Nephron (organoid): ENCODE measurements at regions not wholly inside any gene's neighbourhood (a gene's known extent, or its start where the extent isn't known, plus 50 kb on each side); places are given as distances from the start of the nearest gene placed in this dataset.

ENCODE experiments used
- H3K27ac Mint-ChIP-seq, 3 experiments: 2 replicates each; pipeline ENCODE4 v1.8.0; 2020; ENCODE audit warnings: mixed read lengths in 3 of 3, mild to moderate bottlenecking in 2 of 3, moderate library complexity in 1 of 3
- H3K27me3 Mint-ChIP-seq: 2 replicates; pipeline ENCODE4 v1.8.0; 2021; ENCODE audit warnings: low read depth, mild to moderate bottlenecking, moderate library complexity, mixed read lengths
- H3K36me3 Mint-ChIP-seq: 2 replicates; pipeline ENCODE4 v1.8.0; 2020; ENCODE audit warnings: low read depth, mixed read lengths
- H3K4me1 Mint-ChIP-seq: 2 replicates; pipeline ENCODE4 v1.8.0; 2020; ENCODE audit warnings: mixed read lengths
- H3K4me3 Mint-ChIP-seq, 3 experiments: 2 replicates each; pipeline ENCODE4 v1.8.0; 2020; ENCODE audit warnings: mild to moderate bottlenecking in 3 of 3, mixed read lengths in 3 of 3, moderate library complexity in 2 of 3
- H3K9me3 Mint-ChIP-seq: 2 replicates; pipeline ENCODE4 v1.8.0; 2020; ENCODE audit warnings: mixed read lengths
- CTCF ChIP-seq, 3 experiments: fragments of 200-600 bp; sonication (generic); IDR thresholded peaks; one replicate each; pipeline ENCODE4 v1.5.0; 2021; ENCODE audit warnings: antibody characterized with exemption in 3 of 3; ENCODE audit not compliant: unreplicated experiment in 3 of 3

GRCh38 chr17:51487947-51488346, 227.6 kb downstream of the UTP18 start:
- no peak overlapping the region for H3K4me3 Mint-ChIP-seq
- peaks cover 8% of the 10 kb centered on the region for H3K9me3 Mint-ChIP-seq
- no peak overlapping the region for H3K27ac Mint-ChIP-seq
- no peaks in the 10 kb centered on the region for H3K36me3 Mint-ChIP-seq
- peaks cover 11% of the 10 kb centered on the region for H3K27me3 Mint-ChIP-seq
- H3K4me1 Mint-ChIP-seq, result no peaks in the 10 kb centered on the region
- peak in 1 of 3 experiments; percentile 16 for TF ChIP-seq CTCF (IDR thresholded peaks at IDR 0.05; ENCODE audit: unreplicated experiment in 3 of 3)

- peaks cover 6% of the 10 kb centered on the region for H3K9me3 Mint-ChIP-seq
- no peaks in the 10 kb centered on the region for H3K36me3 Mint-ChIP-seq
- H3K27ac Mint-ChIP-seq, result peak overlapping the region in 1 of 3 experiments; percentile 24
- H3K27me3 Mint-ChIP-seq, result peaks cover 11% of the 10 kb centered on the region
- H3K4me1 Mint-ChIP-seq, result peaks cover 12% of the 10 kb centered on the region
- TF ChIP-seq CTCF (IDR thresholded peaks at IDR 0.05; ENCODE audit: unreplicated experiment in 3 of 3), result no peak
- no peak overlapping the region for H3K4me3 Mint-ChIP-seq
These were observed 231.1 kb downstream of the UTP18 start for GRCh38 chr17:51491416-51491815.

GRCh38 chr17:51493206-51493605, 232.9 kb downstream of the UTP18 start:
- Mint-ChIP-seq H3K36me3 (no peaks in the 10 kb centered on the region), H3K27me3 (peaks cover 7% of the 10 kb centered on the region), H3K4me1 (peaks cover 27% of the 10 kb centered on the region), H3K27ac (peak overlapping the region in 1 of 3 experiments; percentile 22), H3K4me3 (no peak overlapping the region), H3K9me3 (peaks cover 7% of the 10 kb centered on the region)
- no peak for TF ChIP-seq CTCF (IDR thresholded peaks at IDR 0.05; ENCODE audit: unreplicated experiment in 3 of 3)

GRCh38 chr17:51496378-51496777, 236.0 kb downstream of the UTP18 start:
- Mint-ChIP-seq H3K36me3 (no peaks in the 10 kb centered on the region), H3K27me3 (no peaks in the 10 kb centered on the region), H3K4me1 (peaks cover 58% of the 10 kb centered on the region), H3K4me3 (no peak overlapping the region), H3K27ac (peak overlapping the region; percentile 27 to 62 (median 58)), H3K9me3 (peaks cover 8% of the 10 kb centered on the region)
- TF ChIP-seq CTCF (IDR thresholded peaks at IDR 0.05; ENCODE audit: unreplicated experiment in 3 of 3), result no peak

- H3K27ac Mint-ChIP-seq, result peak overlapping the region; percentile 56 to 95 (median 71)
- TF ChIP-seq CTCF (IDR thresholded peaks at IDR 0.05; ENCODE audit: unreplicated experiment in 3 of 3), result no peak
- H3K27me3 Mint-ChIP-seq, result peaks cover 4% of the 10 kb centered on the region
- no peaks in the 10 kb centered on the region for H3K36me3 Mint-ChIP-seq
- H3K4me1 Mint-ChIP-seq, result peaks cover 56% of the 10 kb centered on the region
- peaks cover 10% of the 10 kb centered on the region for H3K9me3 Mint-ChIP-seq
- H3K4me3 Mint-ChIP-seq, result no peak overlapping the region
These were observed 239.6 kb downstream of the UTP18 start for GRCh38 chr17:51499897-51500296.

- Mint-ChIP-seq H3K36me3 (no peaks in the 10 kb centered on the region), H3K4me1 (peaks cover 52% of the 10 kb centered on the region), H3K9me3 (peaks cover 10% of the 10 kb centered on the region), H3K27me3 (peaks cover 4% of the 10 kb centered on the region), H3K4me3 (no peak overlapping the region), H3K27ac (peak overlapping the region; percentile 56 to 95 (median 71))
- TF ChIP-seq CTCF (IDR thresholded peaks at IDR 0.05; ENCODE audit: unreplicated experiment in 3 of 3), result no peak
These were observed 240.1 kb downstream of the UTP18 start for GRCh38 chr17:51500454-51500853.
